ENCODE measurements at regions not wholly inside any gene's neighbourhood (a gene's known extent, or its start where the extent isn't known, plus 50 kb on each side); places are given as distances from the start of the nearest gene placed in this dataset.
"Not testable (repeated sequence)": the region's sequence is repeated elsewhere in the genome, so short reads cannot be mapped to it uniquely, and the experiment has no call there.

DNA sequence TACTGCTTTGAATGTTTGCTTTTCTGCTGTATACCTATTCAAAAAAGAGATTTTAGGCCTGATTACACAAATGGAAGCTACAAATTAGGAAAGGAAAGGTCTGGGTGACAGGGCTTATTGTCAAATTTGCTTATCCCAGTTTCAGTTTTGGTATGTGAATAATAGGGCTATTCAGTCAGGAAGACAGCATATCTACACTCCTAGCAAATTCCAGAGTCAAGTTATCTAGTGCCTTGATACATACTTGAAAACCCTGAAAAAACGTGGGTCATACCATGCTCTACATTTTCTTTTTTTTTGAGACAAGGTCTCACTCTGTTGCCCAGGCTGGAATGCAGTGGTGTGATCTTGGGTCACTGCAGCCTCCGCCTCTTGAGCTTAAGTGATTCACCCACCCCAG is 59.2 kb upstream of the CCDC180 start:
- DNase-seq (ENCODE audit: low read depth in 3 of 3, low spot score in 1 of 3), result not testable (repeated sequence)

DNA sequence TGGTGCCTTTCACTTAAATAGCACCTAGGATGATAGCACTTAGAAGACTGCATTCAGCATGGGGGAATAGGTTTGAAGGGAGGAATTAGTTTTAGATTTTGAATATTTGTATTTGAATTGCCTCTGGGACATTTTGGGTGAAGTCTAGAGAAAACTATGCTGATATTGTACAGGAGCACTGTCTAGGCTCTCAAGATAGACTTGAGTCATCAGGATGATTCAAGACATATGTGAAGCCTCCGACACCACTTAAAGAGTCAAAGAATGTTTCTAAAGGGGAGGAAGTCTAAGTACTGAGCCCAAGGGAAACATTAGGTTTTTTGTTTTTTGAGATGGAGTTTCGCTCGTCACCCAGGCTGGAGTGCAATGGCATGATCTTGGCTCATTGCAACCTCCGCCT is 63.9 kb upstream of the CCDC180 start:
- DNase-seq (ENCODE audit: low read depth in 3 of 3, low spot score in 1 of 3), result no peak

DNA sequence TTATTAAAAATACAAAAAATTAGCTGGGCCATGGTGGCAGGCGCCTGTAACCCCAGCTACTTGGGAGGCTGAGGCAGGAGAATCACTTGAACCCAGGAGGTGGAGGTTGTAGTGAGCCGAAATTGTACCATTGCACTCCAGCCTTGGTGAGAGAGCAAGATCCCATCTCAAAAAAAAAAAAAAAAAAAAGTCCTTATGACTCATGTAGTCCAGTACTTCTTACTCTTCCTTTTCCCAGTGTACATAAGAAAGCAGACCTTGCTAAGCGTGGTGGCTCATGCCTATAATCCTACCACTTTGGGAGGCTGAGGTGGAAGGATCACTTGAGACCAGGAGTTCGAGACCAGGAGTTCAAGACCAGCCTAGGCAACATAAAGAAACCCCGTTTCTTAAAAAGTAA is 66.0 kb upstream of the CCDC180 start:
- DNase-seq (ENCODE audit: low read depth in 3 of 3, low spot score in 1 of 3), result not testable (repeated sequence)

DNA sequence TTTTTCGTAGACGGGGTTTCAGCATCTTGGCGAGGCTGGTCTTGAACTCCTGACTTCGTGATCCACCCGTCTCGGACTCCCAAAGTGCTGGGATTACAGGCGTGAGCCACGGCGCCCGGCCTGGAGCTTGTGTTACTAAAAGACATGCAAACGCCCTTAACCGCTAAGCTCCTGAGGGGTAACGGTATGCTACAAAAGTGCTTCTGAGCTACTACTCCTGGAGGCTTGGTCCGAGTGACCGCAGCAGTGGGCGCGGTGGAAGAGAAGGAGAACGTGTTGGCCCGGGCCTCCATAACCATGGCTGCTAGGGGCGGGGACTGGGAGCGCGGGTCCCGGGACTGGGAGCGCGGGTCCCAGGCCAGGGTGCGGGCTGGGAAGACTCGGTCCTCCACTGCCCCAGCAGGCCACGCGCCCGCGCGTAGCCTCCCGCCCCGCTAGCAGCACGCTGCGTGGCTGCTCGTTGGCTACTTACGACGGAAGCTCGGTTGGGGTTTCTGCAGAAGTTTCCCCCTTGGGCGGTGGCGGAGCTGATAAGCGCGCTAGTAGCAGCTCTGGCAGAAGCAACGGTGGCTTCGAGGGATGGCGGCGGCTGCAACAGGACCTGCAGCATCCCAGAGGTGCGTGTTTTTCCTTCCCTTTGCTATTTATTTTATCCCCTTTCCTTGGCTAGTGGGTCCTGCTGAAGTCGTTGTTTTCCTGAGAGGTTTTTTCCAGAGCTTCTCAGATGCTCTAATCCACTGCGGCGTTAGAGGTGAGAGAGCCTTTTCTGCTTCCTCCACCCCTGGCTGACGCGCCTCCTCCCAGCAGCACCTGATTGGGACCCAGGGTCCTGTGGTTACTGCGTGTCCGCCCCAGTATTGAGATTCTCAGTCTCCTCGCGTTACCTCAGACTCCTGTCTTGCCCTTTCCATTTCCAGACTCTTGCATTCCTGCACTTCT is 69.2 kb upstream of the CCDC180 start:
- DNase-seq (ENCODE audit: low read depth in 3 of 3, low spot score in 1 of 3), result peak; percentile 35 to 50 (median 44)

DNA sequence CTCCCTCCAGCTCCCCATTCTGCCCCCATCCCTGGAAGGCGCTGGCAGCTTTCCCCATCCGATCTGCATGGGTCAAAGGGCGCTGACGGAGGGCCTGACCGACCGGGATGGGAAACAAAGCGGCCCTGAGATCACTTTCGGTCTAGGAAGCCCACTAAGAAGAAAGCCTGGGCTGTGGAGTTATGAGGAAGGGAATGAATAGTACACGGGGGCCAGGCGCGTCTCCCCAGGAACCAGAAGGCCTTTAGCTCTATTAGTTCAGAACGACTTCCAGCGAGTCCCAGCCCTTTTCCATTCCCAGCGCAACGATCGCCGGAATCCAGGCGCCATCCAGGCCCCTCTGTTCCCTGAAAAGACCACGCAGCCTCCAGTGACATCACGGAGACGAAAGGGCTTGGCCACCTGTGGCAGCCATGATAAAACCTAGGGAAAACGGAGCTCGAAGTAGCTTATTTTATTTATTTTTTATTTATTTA is 70.1 kb upstream of the CCDC180 start:
- DNase-seq (ENCODE audit: low read depth in 3 of 3, low spot score in 1 of 3), result no peak

DNA sequence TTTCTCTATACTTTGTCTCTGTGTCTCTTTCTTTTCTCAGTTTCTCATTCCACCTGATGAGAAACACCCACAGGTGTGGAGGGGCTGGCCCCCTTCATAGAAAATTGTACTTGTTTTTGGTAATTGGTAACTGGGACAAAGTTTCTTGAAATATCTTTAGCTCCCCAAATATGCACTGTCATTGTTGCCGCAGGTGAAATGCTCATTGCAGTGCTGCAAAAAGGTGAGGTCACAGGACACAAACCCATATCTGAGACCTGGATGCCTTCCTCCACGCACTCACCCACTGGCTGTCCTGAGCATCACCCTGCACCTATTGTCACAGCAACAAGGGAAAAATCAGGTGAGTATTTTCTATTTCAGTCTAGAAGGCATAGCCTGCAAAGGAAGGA is 74.5 kb upstream of the CCDC180 start:
- DNase-seq (ENCODE audit: low read depth in 3 of 3, low spot score in 1 of 3), result not testable (repeated sequence)

DNA sequence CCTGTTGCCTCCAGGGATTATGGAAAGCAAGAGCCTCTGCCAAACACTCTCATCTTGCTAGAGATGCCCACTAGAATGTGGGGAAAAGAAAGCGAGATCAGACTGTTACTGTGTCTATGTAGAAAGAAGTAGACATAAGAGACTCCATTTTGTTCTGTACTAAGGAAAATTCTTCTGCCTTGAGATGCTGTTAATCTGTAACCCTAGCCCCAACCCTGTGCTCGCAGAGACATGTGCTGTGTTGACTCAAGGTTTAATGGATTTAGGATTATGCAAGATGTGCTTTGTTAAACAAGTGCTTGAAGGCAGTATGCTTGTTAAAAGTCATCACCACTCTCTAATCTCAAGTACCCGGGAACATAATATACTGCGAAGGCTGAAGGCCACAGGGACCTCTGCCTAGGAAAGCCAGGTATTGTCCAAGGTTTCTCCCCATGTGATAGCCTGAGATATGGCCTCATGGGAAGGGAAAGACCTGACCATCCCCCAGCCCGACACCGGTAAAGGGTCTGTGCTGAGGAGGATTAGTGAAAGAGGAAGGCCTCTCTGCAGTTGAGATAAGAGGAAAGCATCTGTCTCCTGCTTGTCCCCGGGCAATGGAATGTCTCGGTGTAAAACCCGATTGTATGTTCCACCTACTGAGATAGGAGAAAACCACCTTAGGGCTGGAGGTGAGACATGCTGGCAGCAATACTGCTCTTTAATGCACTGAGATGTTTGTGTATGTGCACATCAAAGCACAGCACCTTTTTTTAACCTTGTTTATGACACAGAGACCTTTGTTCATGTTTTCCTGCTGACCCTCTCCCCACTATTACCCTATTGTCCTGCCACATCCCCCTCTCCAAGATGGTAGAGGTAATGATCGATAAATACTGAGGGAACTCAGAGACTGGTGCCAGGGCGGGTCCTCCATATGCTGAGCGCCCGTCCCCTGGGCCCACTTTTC is 75.1 kb upstream of the CCDC180 start:
- DNase-seq (ENCODE audit: low read depth in 3 of 3, low spot score in 1 of 3), result not testable (repeated sequence)

DNA sequence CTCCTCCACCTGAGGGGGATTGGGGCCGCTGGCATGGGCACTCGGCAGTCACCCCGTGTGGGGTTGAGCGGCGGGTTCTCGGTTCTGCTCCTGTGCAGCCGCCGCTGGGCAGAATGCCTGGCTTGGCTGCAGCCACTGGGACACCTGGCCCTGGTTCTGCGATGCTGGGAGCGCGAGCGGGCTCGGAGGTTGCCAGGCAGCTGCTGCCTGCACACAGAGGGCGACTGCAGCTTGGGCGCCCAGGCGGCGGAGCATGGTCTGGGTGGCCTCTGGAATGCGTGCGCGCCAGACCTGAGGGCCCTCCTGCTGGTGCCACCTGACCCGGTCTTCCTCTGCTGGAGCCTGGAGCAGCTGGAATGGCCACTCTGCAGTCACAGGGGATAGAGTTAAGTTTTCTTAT is 85.1 kb upstream of the CCDC180 start:
- not testable (repeated sequence) for DNase-seq (ENCODE audit: low read depth in 3 of 3, low spot score in 1 of 3)

DNA sequence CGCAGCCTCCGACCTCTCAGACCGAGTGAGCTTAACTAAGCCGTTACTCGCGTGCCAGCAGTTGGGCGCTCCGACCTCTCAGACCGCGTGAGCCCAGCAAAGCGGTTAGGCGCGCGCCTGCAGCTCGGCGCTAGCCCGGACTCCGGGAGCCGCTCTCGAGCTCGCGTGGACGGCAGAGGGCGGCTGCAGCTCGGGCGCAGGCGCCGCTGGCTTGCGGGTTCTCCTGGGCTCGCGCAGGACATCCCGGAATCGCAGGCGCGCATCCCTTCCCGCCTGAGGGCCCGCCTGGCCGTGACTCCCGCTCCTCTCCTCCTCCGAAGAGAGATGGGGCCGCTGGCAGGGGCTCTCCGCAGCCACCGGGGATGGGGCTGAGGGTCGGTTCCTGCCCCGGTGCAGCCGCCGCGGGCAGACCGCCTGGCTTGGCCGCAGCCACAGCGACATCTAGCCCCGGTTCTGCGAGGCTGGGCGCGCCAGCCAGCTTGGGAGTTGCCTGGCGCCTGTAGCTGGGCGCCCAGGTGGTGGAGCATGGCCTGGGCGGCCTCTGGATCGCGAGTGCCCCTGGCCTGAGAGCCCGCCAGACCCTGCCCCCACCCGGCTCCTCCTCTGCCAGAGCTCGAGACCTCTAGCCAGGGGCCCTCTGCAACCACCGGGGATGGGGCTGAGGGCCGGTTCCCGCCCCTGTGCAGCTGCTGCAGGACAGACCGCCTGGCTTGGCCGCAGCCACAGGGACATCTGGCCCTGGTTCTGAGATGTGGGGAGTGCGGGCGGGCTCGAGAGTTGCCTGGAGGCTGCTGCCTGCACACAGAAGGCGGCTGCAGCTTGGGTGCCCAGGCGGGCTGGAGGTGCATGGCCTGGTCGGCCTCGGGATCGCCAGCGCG is 85.7 kb upstream of the CCDC180 start:
- DNase-seq (ENCODE audit: low read depth in 3 of 3, low spot score in 1 of 3), result peak in 1 of 3 donors; percentile 26

DNA sequence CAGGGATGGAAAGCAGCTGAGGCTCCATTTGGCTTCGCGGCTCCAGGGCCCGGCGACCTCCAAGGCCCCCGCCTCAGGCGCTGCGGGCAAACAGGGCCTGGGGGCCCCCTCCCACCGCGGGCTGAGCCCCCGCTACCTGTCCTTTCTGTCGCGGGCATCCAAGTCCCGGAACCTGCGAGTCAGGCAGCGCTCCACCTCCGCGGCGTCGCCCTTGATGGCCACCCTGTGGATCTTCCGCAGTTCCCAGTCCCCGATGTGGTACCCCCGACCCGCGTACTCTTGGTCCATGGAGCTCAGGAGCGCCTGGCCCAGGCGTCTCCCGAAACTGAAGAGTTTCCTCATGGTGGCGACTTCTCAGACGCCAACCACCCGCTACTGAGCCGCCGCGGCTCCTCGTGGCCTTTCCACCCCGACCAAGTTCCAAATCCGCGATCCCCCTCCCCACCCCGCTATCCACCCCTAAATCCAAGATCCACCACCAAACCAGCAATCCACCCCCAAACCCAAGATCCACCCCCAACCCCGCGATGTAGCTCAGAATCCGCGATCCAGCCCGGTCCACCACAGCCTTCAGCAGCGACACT is 86.5 kb upstream of the CCDC180 start:
- no peak for DNase-seq (ENCODE audit: low read depth in 3 of 3, low spot score in 1 of 3)

DNA sequence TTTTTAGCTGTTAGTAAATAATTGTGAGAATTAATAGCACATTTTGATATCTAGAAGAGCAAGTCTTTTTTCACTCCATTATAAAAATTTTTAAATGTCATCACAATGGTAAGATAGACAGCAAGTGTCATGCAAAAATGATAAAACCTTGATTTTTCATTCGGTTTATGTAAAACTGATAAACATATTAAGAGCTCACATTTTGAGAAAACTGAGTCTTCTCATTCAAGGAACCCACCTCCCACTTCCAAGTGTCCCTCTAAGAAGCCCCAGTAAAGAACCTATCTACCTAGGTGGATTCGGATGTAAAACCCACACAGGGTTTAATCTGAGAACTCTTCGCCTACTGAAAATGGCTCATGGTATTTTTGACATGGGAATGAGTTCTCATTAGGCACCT is 87.1 kb upstream of the CCDC180 start:
- DNase-seq (ENCODE audit: low read depth in 3 of 3, low spot score in 1 of 3), result not testable (repeated sequence)

DNA sequence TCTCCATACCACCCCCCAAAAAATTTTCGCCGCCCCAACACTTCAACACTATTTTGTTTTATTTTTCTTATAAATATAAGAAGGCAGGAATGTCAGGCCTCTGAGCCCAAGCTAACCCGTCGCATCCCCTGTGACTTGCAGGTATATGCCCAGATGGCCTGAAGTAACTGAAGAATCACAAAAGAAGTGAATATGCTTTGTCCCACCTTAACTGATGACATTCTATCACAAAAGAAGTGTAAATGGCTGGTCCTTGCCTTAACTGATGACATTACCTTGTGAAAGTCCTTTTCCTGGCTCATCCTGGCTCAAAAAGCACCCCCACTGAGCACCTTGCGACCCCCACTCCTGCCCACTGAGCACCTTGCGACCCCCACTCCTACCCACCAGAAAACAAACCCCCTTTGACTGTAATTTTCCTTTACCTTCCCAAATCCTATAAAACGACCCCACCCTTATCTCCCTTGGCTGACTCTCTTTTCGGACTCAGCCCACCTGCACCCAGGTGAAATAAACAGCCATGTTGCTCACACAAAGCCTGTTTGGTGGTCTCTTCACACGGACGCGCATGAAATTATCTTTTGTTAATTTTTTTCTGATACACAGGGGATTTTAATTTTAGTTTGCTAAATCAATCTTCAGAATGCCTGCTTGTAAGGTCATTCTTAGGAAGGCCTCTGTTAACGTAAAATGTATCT is 87.9 kb upstream of the CCDC180 start:
- DNase-seq (ENCODE audit: low read depth in 3 of 3, low spot score in 1 of 3), result not testable (repeated sequence)

DNA sequence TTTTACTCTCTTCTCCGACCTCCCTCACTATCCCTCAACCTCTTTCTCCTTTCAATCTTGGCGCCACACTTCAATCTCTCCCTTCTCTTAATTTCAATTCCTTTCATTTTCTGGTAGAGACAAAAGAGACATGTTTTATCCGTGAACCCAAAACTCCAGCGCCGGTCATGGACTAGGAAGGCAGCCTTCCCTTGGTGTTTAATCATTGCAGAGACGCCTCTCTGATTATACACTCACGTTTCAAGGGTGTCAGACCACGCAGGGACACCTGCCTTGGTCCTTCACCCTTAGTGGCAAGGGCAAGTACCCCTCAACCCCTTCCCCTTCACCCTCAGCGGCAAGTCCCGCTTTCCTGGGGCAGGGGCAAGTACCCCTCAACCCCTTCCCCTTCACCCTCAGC is 92.3 kb upstream of the CCDC180 start:
- DNase-seq (ENCODE audit: low read depth in 3 of 3, low spot score in 1 of 3), result not testable (repeated sequence)

DNA sequence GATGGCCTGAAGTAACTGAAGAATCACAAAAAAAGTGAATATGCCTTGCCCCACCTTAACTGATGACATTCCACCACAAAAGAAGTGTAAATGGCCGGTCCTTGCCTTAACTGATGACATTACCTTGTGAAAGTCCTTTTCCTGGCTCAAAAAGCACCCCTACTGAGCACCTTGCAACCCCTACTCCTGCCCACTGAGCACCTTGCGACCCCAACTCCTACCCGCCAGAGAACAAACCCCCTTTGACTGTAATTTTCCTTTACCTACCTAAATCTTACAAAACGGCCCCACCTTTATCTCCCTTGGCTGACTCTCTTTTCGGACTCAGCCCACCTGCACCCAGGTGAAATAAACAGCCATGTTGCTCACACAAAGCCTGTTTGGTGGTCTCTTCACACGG is 92.9 kb upstream of the CCDC180 start:
- DNase-seq (ENCODE audit: low read depth in 3 of 3, low spot score in 1 of 3), result not testable (repeated sequence)

DNA sequence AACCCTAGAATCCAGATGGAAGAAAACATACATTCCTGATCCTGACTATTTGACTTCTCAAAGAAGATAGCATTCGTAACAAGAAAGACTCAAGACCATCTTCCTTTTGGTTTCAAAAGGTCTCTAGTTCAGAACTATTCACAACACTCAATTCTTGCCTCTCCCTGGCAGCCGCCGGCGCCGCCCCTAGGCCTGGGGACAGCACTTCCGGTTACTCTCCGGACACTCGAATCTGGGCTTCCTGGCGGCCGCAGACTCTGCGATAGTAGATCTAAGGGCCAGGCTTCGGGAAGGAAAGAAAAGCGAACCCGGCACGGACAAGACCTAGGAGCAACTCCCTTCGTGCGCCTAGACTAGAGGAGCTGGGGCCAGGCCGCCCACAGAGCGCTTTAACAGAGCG is 107.8 kb upstream of the CCDC180 start:
- DNase-seq (ENCODE audit: low read depth in 3 of 3, low spot score in 1 of 3), result not testable (repeated sequence)

DNA sequence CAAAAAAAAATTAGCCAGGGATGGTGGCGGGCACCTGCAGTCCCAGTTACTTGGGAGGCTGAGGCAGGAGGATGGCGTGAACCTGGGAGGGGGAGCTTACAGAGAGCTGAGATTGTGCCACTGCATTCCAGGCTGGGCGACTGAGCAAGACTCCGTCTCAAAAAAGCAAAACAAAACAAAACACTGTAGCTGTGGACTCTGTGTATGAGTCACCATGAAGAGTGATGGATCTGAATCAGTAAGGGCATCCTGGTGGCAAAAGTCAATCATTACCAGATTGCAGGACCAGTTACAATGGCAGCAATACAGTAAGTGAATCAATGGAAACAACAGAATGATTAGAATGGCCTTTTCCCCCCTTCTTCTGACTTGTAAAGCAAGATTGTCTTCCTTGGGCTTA is 113.7 kb upstream of the CCDC180 start:
- DNase-seq (ENCODE audit: low read depth in 3 of 3, low spot score in 1 of 3), result not testable (repeated sequence)

DNA sequence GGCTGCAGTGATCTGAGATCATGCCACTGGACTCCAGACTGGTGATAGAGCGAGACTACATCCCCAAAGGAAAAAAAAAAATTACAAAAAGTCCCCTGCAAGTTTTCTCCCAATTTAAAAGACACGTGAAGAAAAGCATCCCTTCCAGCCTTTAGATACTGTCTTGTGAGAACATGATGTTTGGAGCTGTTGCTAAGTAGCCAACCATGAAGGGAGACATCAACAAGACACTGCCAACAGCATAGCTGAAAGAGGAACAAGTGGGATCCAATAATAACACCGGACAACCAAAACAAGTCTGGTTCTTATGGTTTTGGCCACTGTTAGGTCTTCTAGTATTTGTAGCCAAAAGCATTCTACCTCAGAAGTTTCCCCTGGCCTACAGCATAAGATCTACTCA is 118.9 kb upstream of the CCDC180 start:
- no peak for DNase-seq (ENCODE audit: low read depth in 3 of 3, low spot score in 1 of 3)

DNA sequence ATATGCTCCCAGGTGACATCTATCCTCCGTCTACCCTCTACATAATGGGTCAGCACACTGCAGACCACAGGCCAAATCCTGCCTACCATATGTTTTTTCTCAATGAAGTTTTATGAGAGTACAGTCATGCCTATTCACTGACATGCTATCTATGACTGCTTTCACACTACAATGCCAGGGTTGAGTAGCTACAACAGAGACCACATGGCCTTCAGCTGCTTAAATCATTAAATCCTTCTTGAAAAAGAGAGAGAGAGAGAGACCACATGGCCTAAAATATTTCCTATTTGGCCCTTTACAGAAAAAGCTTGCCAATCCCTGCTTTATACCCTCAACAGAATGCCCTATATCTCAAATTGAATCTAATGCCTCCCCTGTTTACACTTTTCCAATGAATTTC is 119.8 kb upstream of the CCDC180 start:
- DNase-seq (ENCODE audit: low read depth in 3 of 3, low spot score in 1 of 3), result not testable (repeated sequence)

DNA sequence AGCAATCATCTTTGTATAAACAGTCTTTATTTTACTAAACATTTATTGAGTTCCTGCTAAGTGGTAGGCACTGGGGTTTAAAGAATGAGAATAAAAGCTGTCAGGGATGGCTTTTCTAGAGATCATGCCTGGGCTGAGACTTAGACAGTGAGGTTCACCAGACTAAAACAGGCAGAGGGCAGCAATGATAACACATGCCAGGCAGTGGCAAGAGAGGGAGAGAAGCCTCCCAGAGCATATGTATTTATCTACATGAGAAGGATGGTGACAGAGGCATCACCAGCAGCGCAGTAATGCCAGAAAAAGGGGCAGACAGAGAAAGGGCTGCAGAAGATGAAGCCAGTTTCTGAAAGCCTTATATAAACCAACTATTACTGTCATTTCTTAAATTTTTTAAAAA is 121.0 kb upstream of the CCDC180 start:
- DNase-seq (ENCODE audit: low read depth in 3 of 3, low spot score in 1 of 3), result no peak

DNA sequence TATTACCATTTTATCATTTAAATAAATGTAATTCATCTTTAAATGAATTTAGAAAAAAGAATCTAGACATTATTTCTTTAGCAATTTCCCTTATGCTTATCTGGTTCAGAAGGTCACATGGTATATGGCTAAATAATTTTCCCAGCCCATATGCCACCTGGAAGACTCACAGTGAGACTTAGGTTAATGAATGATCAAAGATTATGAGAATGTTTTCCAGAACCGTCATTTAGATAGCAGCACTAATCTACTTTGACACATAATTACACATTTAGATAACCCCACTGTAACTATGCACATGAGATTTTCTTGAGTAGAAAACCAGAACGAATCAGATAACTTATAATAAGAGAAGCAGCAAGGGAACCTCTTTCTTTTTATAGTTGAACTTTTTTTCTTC is 124.9 kb upstream of the CCDC180 start:
- not testable (repeated sequence) for DNase-seq (ENCODE audit: low read depth in 3 of 3, low spot score in 1 of 3)
